NCI-H2227 treated with DMSO at 0.1 percent for 48 hours (cell line): ENCODE measurements at regions not wholly inside any gene's neighbourhood (a gene's known extent, or its start where the extent isn't known, plus 50 kb on each side); places are given as distances from the start of the nearest gene placed in this dataset.

ENCODE experiments used
- DNase-seq: peaks from one replicate; lab custom pipeline; 2025; lab: John Stamatoyannopoulos, UW

- no peak for DNase-seq
Measured at GRCh38 chr3:28646435-28646834, 297.8 kb upstream of the AZI2 start.

DNA sequence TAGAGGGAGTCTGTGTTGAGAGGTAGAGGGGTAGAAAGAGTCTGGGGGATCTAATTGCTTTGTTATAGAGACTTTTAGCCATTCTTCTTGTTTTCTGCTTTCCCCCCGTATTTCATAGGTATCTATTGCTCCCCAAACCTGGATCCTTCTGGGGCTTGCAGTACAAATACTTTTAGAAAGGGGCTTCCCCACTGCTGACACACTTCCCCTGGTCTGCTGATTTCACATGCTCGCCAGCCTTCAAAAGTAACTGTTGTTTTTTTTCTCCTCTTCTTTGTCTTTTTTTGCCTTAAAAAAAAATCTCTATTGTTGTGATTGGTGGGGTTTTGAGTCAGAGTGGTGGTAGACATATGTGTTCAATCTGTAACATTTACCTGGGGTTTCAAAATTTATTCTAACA lies 300.6 kb upstream of the AZI2 start:
- DNase-seq = no peak

DNA sequence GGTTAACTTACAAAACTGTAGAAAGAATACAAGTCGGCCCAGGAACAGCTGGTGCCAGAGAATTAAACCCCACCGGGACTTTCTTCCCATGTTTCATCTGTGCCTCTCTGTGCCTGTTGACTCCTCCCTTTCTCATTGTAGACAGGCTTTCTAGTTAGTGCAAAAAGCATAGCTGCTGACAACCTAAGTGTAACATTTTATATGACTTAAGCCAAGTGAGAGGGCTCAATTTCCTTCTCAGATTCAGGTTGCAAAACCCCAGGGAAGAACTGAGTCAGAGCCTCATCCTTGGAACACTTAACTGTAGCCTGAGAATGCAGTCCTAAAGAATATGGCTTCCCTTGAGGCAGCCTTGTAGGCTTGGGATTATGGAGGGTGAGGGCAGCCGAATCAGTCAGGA lies 302.5 kb upstream of the AZI2 start:
- DNase-seq = no peak

- DNase-seq = no peak
Measured at GRCh38 chr3:28664123-28664522, 315.5 kb upstream of the AZI2 start.

DNA sequence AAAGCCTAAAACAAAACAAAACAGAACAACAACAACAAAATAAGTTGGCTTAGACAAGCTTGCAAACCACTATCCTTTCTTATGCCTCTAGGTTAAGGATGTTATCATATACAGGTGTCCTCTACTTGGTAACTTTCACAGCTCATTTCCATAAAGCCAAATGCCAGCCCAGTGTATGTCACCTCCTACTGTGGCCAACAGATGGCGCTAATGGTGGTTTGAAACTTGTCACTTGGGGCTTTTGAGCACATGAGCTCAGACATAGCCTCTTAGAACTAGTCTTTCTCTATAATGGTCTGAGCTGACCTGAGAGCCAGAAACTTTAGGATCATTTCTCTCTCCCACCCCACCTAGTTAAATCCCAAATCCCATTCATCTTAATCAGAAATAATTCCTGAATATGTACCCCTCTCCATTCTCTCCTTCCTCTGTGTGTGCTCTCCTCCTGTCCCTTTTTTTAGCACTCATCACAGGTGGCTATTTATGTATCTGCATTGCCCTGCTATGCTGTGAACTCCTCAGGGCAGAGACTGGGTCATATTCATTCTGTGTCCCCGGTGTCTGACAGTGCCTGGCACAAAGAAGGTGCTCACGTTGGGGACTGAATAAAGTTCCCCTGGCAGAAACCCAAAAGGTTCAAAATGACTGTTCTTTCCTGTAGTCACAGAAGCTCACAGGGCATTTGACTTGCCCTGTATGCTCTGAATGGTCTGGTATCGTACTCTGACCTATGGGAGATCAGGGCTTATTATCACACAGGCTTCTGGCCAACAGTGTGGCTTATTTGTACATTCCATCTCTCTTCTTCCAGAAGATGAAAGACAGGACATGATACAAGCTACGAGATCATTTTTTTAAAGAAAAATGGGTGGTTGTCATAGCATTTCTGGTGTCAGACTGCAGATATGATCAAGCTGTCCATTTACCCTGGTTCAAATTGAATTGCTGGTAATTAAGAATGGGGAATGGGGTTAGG lies 319.3 kb upstream of the AZI2 start:
- DNase-seq = peak; percentile 5

- DNase-seq = no peak
Measured at GRCh38 chr3:28669870-28670269, 321.2 kb upstream of the AZI2 start.

- no peak for DNase-seq
Measured at GRCh38 chr3:28672406-28672805, 323.8 kb upstream of the AZI2 start.

DNA sequence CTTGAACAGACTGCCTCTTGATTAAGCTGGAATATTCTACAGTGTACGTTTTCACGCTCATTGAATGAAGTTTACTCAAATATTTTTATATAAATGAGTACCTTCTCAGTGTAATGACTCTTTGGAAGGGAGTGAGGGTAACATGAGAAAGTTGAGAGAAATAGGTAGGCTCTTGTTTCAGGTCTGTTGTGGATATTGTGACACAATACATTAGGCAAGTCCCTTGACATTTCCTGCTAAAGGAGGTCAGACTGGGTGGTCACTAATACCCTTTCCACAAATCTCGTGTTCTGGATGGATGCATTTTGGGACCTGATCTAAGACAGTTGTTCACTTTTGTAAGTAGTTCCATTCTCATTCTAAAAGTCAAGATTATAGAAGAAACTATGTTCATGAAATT lies 324.8 kb upstream of the AZI2 start:
- DNase-seq = no peak

GRCh38 chr3:28674212-28674611 lies 325.6 kb upstream of the AZI2 start:
- DNase-seq = no peak

- no peak for DNase-seq
Measured at GRCh38 chr3:28677581-28677980, 329.0 kb upstream of the AZI2 start.

- DNase-seq = no peak
Measured at GRCh38 chr3:28678086-28678485, 329.5 kb upstream of the AZI2 start.

DNA sequence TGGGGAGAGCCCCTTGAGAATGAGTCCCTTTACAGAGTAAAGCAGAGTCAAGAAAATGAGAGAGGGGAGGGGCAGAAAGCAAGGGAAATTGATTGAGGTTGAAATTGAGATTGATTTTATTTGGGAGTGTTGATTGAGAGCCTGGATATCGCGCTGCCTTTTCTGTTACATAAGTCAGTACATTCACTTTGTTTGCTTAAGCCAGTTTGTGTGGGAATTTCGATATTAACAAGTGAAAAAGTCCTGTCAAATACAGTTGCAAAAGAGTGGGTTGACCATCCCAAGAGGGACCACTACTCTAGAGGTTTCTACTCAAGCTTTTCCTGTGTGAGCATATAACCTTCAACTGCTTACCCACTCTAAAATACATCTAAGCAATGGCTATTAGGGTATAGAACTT lies 331.4 kb upstream of the AZI2 start:
- no peak for DNase-seq

GRCh38 chr3:28682121-28682520 lies 333.5 kb upstream of the AZI2 start:
- DNase-seq = no peak

DNA sequence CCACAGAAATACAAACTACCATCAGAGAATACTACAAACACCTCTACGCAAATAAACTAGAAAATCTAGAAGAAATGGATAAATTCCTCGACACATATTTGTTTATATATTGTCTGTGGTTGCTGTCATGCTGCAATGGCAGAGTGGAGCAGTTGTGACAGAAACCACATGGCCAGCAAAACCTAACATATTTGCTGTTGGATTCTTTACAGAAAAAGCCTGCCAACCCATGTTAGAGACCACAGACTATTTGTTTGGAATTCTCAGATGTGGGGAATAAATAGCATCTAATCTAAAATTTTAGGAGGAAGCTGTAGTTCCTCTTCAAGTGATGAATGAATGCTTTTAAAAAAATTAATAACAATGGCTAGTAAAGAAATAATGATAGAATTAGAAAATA lies 341.6 kb upstream of the AZI2 start:
- DNase-seq = no peak

DNA sequence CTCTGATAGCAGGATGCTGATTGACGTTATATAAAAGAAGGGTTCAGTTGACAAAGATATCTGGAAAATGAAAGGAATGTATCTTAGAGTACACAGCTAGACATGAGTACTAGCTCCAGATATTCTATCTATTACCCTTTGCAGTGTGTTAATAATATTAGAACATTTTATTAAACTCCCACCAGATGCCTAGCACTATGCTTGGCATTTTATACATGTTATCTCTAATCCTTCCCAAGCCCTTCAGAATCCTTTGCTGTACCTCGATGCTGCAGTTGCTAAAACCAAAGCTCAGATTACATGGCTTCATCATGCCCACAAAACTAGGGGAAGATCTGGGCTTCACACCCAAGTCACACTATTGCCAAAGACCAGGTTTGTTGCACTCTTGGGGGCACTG lies 350.1 kb upstream of the AZI2 start:
- no peak for DNase-seq

DNA sequence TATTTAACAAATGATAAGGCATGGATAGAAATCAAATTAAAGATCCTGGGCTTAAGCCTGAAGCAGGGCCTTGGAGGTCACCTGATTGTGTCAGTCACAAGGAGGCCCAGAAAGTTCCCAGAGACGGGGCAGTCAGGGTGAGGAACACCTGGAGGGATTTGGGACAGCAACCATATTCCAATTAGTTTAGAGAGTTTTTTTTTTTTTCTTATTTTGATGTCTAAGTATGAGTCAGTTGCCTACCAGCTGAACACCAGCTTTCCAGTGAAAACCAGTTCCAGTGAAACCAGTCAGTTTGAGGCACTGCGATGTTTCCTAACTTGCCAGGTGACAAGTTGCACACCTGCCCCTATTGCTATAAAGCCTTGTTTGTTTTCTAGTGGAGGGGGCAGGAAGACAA lies 350.7 kb upstream of the AZI2 start:
- DNase-seq = no peak

- no peak for DNase-seq
Measured at GRCh38 chr3:28700728-28701127, 352.1 kb upstream of the AZI2 start.

GRCh38 chr3:28703843-28704242 lies 355.2 kb upstream of the AZI2 start:
- no peak for DNase-seq

DNA sequence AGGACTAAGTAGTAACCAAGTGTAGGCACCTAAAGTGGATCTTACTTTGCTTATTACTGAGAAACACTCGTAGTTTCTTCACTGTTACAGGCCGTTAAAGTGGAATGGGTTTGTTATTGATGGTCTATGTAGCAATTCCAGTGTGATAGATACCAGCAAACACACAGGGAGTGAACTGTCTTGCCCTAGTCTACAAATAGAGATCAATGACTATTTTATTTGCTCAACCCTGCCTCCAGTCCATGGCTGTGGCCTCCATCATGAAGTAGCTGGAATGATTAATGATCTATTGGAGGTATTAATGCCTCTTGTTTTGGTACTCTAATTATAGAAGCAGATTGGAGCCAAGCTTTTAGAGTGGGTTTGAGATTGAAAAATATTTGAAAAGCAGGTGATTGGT lies 362.7 kb upstream of the AZI2 start:
- no peak for DNase-seq

DNA sequence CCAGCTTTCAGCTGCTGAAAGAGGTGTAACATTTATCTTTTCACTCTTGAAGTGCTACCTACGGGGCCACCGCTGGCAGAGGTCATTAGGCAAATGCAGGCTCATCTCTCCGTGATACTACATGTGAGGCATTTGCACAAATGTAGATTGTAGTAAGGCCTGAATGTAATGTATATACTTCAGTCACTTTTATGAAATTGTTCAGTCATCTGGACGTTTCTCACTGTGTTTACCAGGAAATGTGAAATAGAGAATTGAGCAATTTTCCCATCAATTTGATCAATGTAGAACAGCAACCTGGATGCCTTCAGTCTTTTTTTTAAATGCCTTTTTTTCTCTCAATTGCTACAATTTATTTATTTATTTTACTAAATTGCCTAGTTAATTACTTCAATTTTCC lies 368.3 kb upstream of the AZI2 start:
- no peak for DNase-seq

GRCh38 chr3:28718074-28718849 lies 369.6 kb upstream of the AZI2 start:
- DNase-seq = no peak

DNA sequence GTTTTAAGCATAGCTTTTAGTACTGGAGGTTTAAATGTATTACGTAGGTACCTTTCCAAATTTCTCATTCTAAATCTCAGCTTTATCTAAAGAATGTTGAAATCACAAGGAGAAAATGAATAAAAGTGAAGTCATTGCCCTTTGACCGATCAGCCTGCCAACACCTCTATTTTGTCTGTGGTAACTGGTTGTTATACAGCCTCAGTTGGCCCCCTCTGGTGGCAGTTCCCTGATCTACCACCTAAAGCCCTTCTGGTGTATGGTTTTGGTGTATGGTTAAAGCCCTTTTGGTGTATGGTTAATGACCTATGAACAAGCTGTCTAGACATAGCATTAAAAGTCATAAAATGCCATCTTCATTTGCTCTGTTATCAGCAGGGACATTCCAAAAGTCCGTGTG lies 378.2 kb upstream of the AZI2 start:
- DNase-seq = no peak

DNA sequence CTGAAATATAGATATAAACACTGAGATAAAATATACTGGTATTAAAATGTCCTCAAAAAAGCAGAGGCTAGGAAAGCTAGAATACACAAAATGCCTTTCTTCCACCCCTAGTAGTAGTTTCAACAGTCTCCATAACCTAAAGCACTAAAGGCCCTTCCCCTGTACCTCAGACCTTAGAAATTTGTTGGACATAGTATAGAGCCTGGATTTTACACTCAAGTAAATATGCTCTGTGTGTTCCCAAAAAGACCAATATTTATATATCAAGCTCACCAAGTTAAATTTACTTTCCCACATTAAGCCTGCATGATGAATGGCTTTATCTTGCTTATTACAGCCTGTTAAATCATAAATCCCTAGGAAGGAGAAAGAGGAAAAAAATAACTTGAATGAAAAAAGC lies 378.7 kb upstream of the AZI2 start:
- DNase-seq = no peak
